Activated CD8-positive, alpha-beta memory T cell treated with anti-CD3 and anti-CD28 coated beads for 48 hours (primary cell): ENCODE measurements at regions not wholly inside any gene's neighbourhood (a gene's known extent, or its start where the extent isn't known, plus 50 kb on each side); places are given as distances from the start of the nearest gene placed in this dataset.
"Not testable (repeated sequence)": the region's sequence is repeated elsewhere in the genome, so short reads cannot be mapped to it uniquely, and the experiment has no call there.

Experiments used
- DNase-seq, 3 experiments: peaks; one replicate each; pipeline ENCODE4 v3.0.0-alpha.2; 2020; ENCODE audit warnings: low read depth in 2 of 3, low spot score in 2 of 3

- no peak for DNase-seq
Observed at GRCh38 chr5:21071421-21071820, 1083.4 kb upstream of the CDH18 start.

- DNase-seq: no peak
Observed at GRCh38 chr5:21070858-21071257, 1082.9 kb upstream of the CDH18 start.

- no peak for DNase-seq
Observed at GRCh38 chr5:21067724-21068123, 1079.7 kb upstream of the CDH18 start.

- DNase-seq: no peak
Observed at GRCh38 chr5:21063146-21063545, 1075.1 kb upstream of the CDH18 start.

GRCh38 chr5:21058289-21058688, 1070.3 kb upstream of the CDH18 start:
- no peak for DNase-seq

- no peak for DNase-seq
Observed at GRCh38 chr5:21051945-21052344, 1063.9 kb upstream of the CDH18 start.

- DNase-seq: no peak
Observed at GRCh38 chr5:21049901-21050300, 1061.9 kb upstream of the CDH18 start.

GRCh38 chr5:21030981-21031380, 1043.0 kb upstream of the CDH18 start:
- DNase-seq: no peak

GRCh38 chr5:21024966-21025365, 1037.0 kb upstream of the CDH18 start:
- DNase-seq: no peak

GRCh38 chr5:21013237-21013636, 1025.2 kb upstream of the CDH18 start:
- DNase-seq: no peak

GRCh38 chr5:21007781-21008180, 1019.8 kb upstream of the CDH18 start:
- DNase-seq: no peak

- not testable (repeated sequence) for DNase-seq
Observed at GRCh38 chr5:20988933-20989332, 1000.9 kb upstream of the CDH18 start.

GRCh38 chr5:20985754-20986153, 997.8 kb upstream of the CDH18 start:
- DNase-seq: no peak

- DNase-seq: no peak
Observed at GRCh38 chr5:20974426-20974825, 986.4 kb upstream of the CDH18 start.

GRCh38 chr5:20972419-20972925, 984.5 kb upstream of the CDH18 start:
- no peak for DNase-seq

- no peak for DNase-seq
Observed at GRCh38 chr5:20959347-20959746, 971.3 kb upstream of the CDH18 start.

- no peak for DNase-seq
Observed at GRCh38 chr5:20958641-20959040, 970.6 kb upstream of the CDH18 start.

- DNase-seq: no peak
Observed at GRCh38 chr5:20956134-20956533, 968.1 kb upstream of the CDH18 start.

- DNase-seq: no peak
Observed at GRCh38 chr5:20949636-20950035, 961.6 kb upstream of the CDH18 start.

GRCh38 chr5:20943183-20943971, 955.4 kb upstream of the CDH18 start:
- DNase-seq: not testable (repeated sequence)

GRCh38 chr5:20942603-20943002, 954.6 kb upstream of the CDH18 start:
- not testable (repeated sequence) for DNase-seq

GRCh38 chr5:20940786-20941185, 952.8 kb upstream of the CDH18 start:
- not testable (repeated sequence) for DNase-seq

- not testable (repeated sequence) for DNase-seq
Observed at GRCh38 chr5:20890936-20891335, 902.9 kb upstream of the CDH18 start.
